IMR-90 (cell line): ENCODE measurements at regions not wholly inside any gene's neighbourhood (a gene's known extent, or its start where the extent isn't known, plus 50 kb on each side); places are given as distances from the start of the nearest gene placed in this dataset.

Experiments used
- ATAC-seq: fragments of 200-7000 bp; cut with Tn5 transposase; 2 replicates; pipeline ENCODE4 v1.9.1; 2020; ENCODE audit warnings: low read depth, mild to moderate bottlenecking, moderate library complexity
- BruUV-seq: library from RNA; stranded (reverse); fragments of 400-500 nt; replicated peaks from 2 replicates; lab custom pipeline; 2021; lab: Mats Ljungman, UMichigan
- CTCF ChIA-PET: fragments of 300-600 bp; formaldehyde crosslinking; extraction: SDS; loops from one replicate; lab custom pipeline; 2021; ENCODE audit warnings: antibody characterized with exemption; lab: Yijun Ruan, JAX
- POLR2A ChIA-PET: fragments of 300-600 bp; sonication (Branson Sonifier 250); formaldehyde crosslinking; loops from one replicate; lab custom pipeline; 2022; ENCODE audit warnings: antibody characterized with exemption; ENCODE audit not compliant: unreplicated experiment; lab: Charles Lee
- DNase-seq: peaks from one replicate; pipeline ENCODE4 v3.0.0; 2013
- H2AFZ ChIP-seq: replicated peaks from 2 replicates; pipeline ENCODE3; 2013; ENCODE audit warnings: low read length, mild to moderate bottlenecking; ENCODE audit not compliant: poor library complexity
- H2AK5ac ChIP-seq: 2 replicates; pipeline ENCODE4 v1.6.1; 2013; ENCODE audit warnings: low read depth, low read length, inconsistent platforms
- H2AK9ac ChIP-seq: replicated peaks from 2 replicates; pipeline ENCODE3; 2013; ENCODE audit warnings: mild to moderate bottlenecking, low read depth, low read length, moderate library complexity; ENCODE audit not compliant: poor library complexity
- H2BK120ac ChIP-seq: 2 replicates; pipeline ENCODE4 v1.6.1; 2013; ENCODE audit warnings: low read depth, low read length, inconsistent platforms
- H2BK15ac ChIP-seq: 3 replicates; pipeline ENCODE4 v1.6.1; 2013; ENCODE audit warnings: low read depth, low read length, inconsistent platforms
- H2BK20ac ChIP-seq: 2 replicates; pipeline ENCODE4 v1.6.1; 2013; ENCODE audit warnings: low read depth, mild to moderate bottlenecking, inconsistent platforms, low read length, moderate library complexity
- H2BK5ac ChIP-seq: 2 replicates; pipeline ENCODE4 v1.6.1; 2013; ENCODE audit warnings: mild to moderate bottlenecking, low read depth, low read length, inconsistent platforms; ENCODE audit not compliant: poor library complexity, severe bottlenecking
- H3K14ac ChIP-seq: replicated peaks from 2 replicates; pipeline ENCODE4 v1.6.1; 2013; ENCODE audit warnings: low read depth, low read length, inconsistent platforms
- H3K18ac ChIP-seq: 2 replicates; pipeline ENCODE4 v1.6.1; 2013; ENCODE audit warnings: low read depth, low read length, control low read depth
- H3K23ac ChIP-seq: 2 replicates; pipeline ENCODE4 v1.6.1; 2013; ENCODE audit warnings: low read depth, low read length, inconsistent platforms
- H3K27ac ChIP-seq: 2 replicates; pipeline ENCODE4 v1.5.1; 2013; ENCODE audit warnings: mild to moderate bottlenecking, control low read depth, low read length; ENCODE audit not compliant: insufficient read depth
- H3K27me3 ChIP-seq: 2 replicates; pipeline ENCODE4 v1.6.1; 2013; ENCODE audit warnings: low read length; ENCODE audit not compliant: control insufficient read depth, insufficient read depth
- H3K36me3 ChIP-seq: 2 replicates; pipeline ENCODE4 v1.6.1; 2013; ENCODE audit warnings: low read length, mixed read lengths; ENCODE audit not compliant: control insufficient read depth, insufficient read depth
- H3K4ac ChIP-seq: 2 replicates; pipeline ENCODE4 v1.6.1; 2013; ENCODE audit warnings: low read depth, low read length, inconsistent platforms
- H3K4me1 ChIP-seq: 2 replicates; pipeline ENCODE4 v1.6.1; 2013; ENCODE audit warnings: low read length, mixed read lengths; ENCODE audit not compliant: control insufficient read depth, insufficient read depth
- H3K4me2 ChIP-seq: 2 replicates; pipeline ENCODE4 v1.6.1; 2013; ENCODE audit warnings: low read depth, mild to moderate bottlenecking, control low read depth, low read length, moderate library complexity
- H3K4me3 ChIP-seq: 2 replicates; pipeline ENCODE4 v1.5.1; 2013; ENCODE audit warnings: low read depth, mild to moderate bottlenecking, control low read depth, low read length, moderate library complexity; ENCODE audit not compliant: insufficient read depth
- H3K56ac ChIP-seq: 2 replicates; pipeline ENCODE4 v1.6.1; 2013; ENCODE audit warnings: low read length, inconsistent platforms; ENCODE audit not compliant: insufficient read depth; ENCODE audit errors: extremely low read depth
- H3K79me1 ChIP-seq, 2 experiments: 2 replicates each; pipeline ENCODE4 v1.6.1; 2013; ENCODE audit warnings: low read length in 2 of 2, inconsistent platforms in 1 of 2, low read depth in 1 of 2
- H3K9ac ChIP-seq: 2 replicates; pipeline ENCODE4 v1.6.1; 2013; ENCODE audit warnings: low read depth, low read length, control low read depth
- H3K9me1 ChIP-seq: 2 replicates; pipeline ENCODE4 v1.6.1; 2013; ENCODE audit warnings: low read length, inconsistent platforms; ENCODE audit not compliant: insufficient read depth
- H3K9me3 ChIP-seq: 2 replicates; pipeline ENCODE4 v1.6.1; 2013; ENCODE audit warnings: low read length; ENCODE audit not compliant: control insufficient read depth, insufficient read depth
- H4K20me1 ChIP-seq: 2 replicates; pipeline ENCODE4 v1.6.1; 2013; ENCODE audit warnings: low read length, inconsistent platforms; ENCODE audit not compliant: insufficient read depth
- H4K5ac ChIP-seq: 2 replicates; pipeline ENCODE4 v1.6.1; 2013; ENCODE audit warnings: mild to moderate bottlenecking, low read depth, low read length, control low read depth
- H4K8ac ChIP-seq, 2 experiments: 2 replicates each; pipeline ENCODE4 v1.6.1; 2013; ENCODE audit warnings: low read depth in 2 of 2, low read length in 2 of 2, control low read depth in 1 of 2, inconsistent platforms in 1 of 2
- H4K91ac ChIP-seq: 2 replicates; pipeline ENCODE4 v1.6.1; 2013; ENCODE audit warnings: low read depth, low read length, inconsistent platforms; ENCODE audit not compliant: insufficient read depth
- BHLHE40 ChIP-seq: fragments of 150-350 bp; IDR thresholded peaks from 2 replicates; pipeline ENCODE4 v1.6.1; 2016; ENCODE audit warnings: mild to moderate bottlenecking, low read depth, low read length
- CEBPB ChIP-seq: IDR thresholded peaks from 2 replicates; pipeline ENCODE4 v1.6.1; 2012; ENCODE audit warnings: low read depth, low read length, improper control_type of control experiment
- CHD1 ChIP-seq: IDR thresholded peaks from 2 replicates; pipeline ENCODE4 v1.6.1; 2012; ENCODE audit warnings: low read depth, low read length, improper control_type of control experiment
- CTCF ChIP-seq: conservative IDR thresholded peaks from 2 replicates; pipeline ENCODE4 v1.5.1; 2012; ENCODE audit warnings: mild to moderate bottlenecking, low read depth, low read length, improper control_type of control experiment
- ELK1 ChIP-seq: fragments of 150-350 bp; IDR thresholded peaks from 2 replicates; pipeline ENCODE4 v1.6.1; 2016; ENCODE audit warnings: low read depth, mild to moderate bottlenecking, low read length, moderate library complexity, borderline replicate concordance
- FOS ChIP-seq: fragments of 150-350 bp; IDR thresholded peaks from 2 replicates; pipeline ENCODE4 v1.6.1; 2016; ENCODE audit warnings: low read depth, low read length
- MAFK ChIP-seq: IDR thresholded peaks from 2 replicates; pipeline ENCODE4 v1.6.1; 2012; ENCODE audit warnings: low read depth, low read length, improper control_type of control experiment
- MAZ ChIP-seq: IDR thresholded peaks from 2 replicates; pipeline ENCODE4 v1.6.1; 2012; ENCODE audit warnings: low read depth, mild to moderate bottlenecking, low read length, improper control_type of control experiment, moderate library complexity, borderline replicate concordance
- MXI1 ChIP-seq: IDR thresholded peaks from 2 replicates; pipeline ENCODE4 v1.6.1; 2012; ENCODE audit warnings: low read depth, mild to moderate bottlenecking, low read length, moderate library complexity, borderline replicate concordance
- NFE2L2 ChIP-seq: fragments of 150-350 bp; IDR thresholded peaks from 2 replicates; pipeline ENCODE4 v1.6.1; 2016; ENCODE audit warnings: low read depth, mild to moderate bottlenecking, low read length
- POLR2A ChIP-seq: IDR thresholded peaks from 2 replicates; pipeline ENCODE4 v1.6.1; 2012; ENCODE audit warnings: mild to moderate bottlenecking, low read depth, low read length
- RCOR1 ChIP-seq: IDR thresholded peaks from 2 replicates; pipeline ENCODE4 v1.6.1; 2012; ENCODE audit warnings: mild to moderate bottlenecking, low read length, improper control_type of control experiment; ENCODE audit not compliant: insufficient replicate concordance
- RFX5 ChIP-seq: IDR thresholded peaks from 2 replicates; pipeline ENCODE4 v1.8.0; 2012; ENCODE audit warnings: low read depth, mild to moderate bottlenecking, low read length, moderate library complexity
- SMC3 ChIP-seq: fragments of 150-350 bp; IDR thresholded peaks from 2 replicates; pipeline ENCODE4 v1.6.1; 2016; ENCODE audit warnings: low read depth, mild to moderate bottlenecking, antibody characterized with exemption, low read length, moderate library complexity
- USF2 ChIP-seq: fragments of 150-350 bp; IDR thresholded peaks from 2 replicates; pipeline ENCODE4 v1.6.1; 2017; ENCODE audit warnings: mild to moderate bottlenecking, antibody characterized with exemption, low read length, low read depth
- WGBS, 2 experiments: methylation state at CpG; one replicate each; pipeline versions ENCODE4 v1.1.5 to v1.1.7; 2013; ENCODE audit warnings: missing lambda C conversion rate in 2 of 2; ENCODE audit not compliant: insufficient read length in 1 of 2; ENCODE audit errors: extremely low coverage in 2 of 2; 5-methylcytosine and 5-hydroxymethylcytosine counted together
- dilution Hi-C: fragments of 300-500 bp; cut with HindIII; formaldehyde crosslinking; loops from one replicate; pipeline ENCODE4 v1.14.3; 2018; ENCODE audit warnings: low sequenced_read_pairs; ENCODE audit not compliant: unreplicated experiment
- in situ Hi-C: fragments of 300-500 bp; cut with MboI; formaldehyde crosslinking; loops from 3 replicates; pipeline ENCODE4 v1.14.3; 2019; ENCODE audit warnings: low sequenced_read_pairs, inconsistent platforms, mixed read lengths
- intact Hi-C: fragments of 100-400 bp; cut with micrococcal nuclease; formaldehyde crosslinking; loops from 2 replicates; pipeline ENCODE4 v1.10.0; 2022

GRCh38 chr4:163245044-163245728, 78.5 kb upstream of the NAF1 start:
- in situ Hi-C loops, result no loop called here
- Histone ChIP-seq H2BK20ac (no peak overlapping the region), H2AK5ac (no peak overlapping the region), H3K9ac (no peak overlapping the region), H3K4ac (no peak overlapping the region), H3K4me2 (no peak overlapping the region), H3K14ac (no peak overlapping the region), H3K18ac (no peak overlapping the region), H2AFZ (no peak overlapping the region), H3K79me1 (no peaks in the 10 kb centered on the region), H3K56ac (no peak overlapping the region), H4K5ac (no peak overlapping the region), H2BK5ac (no peak overlapping the region), H4K20me1 (no peaks in the 10 kb centered on the region), H3K9me3 (no peaks in the 10 kb centered on the region), H3K9me1 (no peaks in the 10 kb centered on the region), H4K8ac (no peak overlapping the region), H2BK15ac (no peak overlapping the region), H4K91ac (no peak overlapping the region), H2BK120ac (no peak overlapping the region), H3K27ac (no peak overlapping the region), H3K36me3 (no peaks in the 10 kb centered on the region), H3K23ac (no peak overlapping the region), H3K4me1 (no peaks in the 10 kb centered on the region), H3K27me3 (no peaks in the 10 kb centered on the region), H2AK9ac (no peak overlapping the region), H3K4me3 (no peak overlapping the region)
- DNase-seq, result no peak
- no peak for TF ChIP-seq POLR2A
- no peak for TF ChIP-seq RFX5
- no peak for TF ChIP-seq SMC3
- TF ChIP-seq CHD1, result no peak
- no peak for TF ChIP-seq MXI1
- no peak for TF ChIP-seq NFE2L2
- TF ChIP-seq FOS, result no peak
- TF ChIP-seq USF2, result no peak
- no peak for TF ChIP-seq MAZ
- no peak for TF ChIP-seq MAFK
- no peak for TF ChIP-seq CEBPB
- no peak for TF ChIP-seq ELK1
- TF ChIP-seq BHLHE40, result no peak
- no peak for TF ChIP-seq RCOR1
- no peak for TF ChIP-seq CTCF
- intact Hi-C loops, result no loop called here
- WGBS, 2 experiments, result no CpG with 5 or more reads among the region's 5 CpGs
- no TSS peak for BruUV-seq
- POLR2A ChIA-PET, result interaction anchor here (0.6 kb wide), 1 partner anchor 1534 kb away, joined by 3 read pairs; no protein-coding TSS in a partner anchor
- CTCF ChIA-PET, result interaction anchor here (0.7 kb wide), 1 partner anchor 13 kb away, joined by 4 read pairs; no protein-coding TSS in a partner anchor
- dilution Hi-C loops, result no loop called here
- no peak for ATAC-seq
